Posterior vena cava (tissue), 2 donors: ENCODE measurements at regions not wholly inside any gene's neighbourhood (a gene's known extent, or its start where the extent isn't known, plus 50 kb on each side); places are given as distances from the start of the nearest gene placed in this dataset.
"Not testable (repeated sequence)": the region's sequence is repeated elsewhere in the genome, so short reads cannot be mapped to it uniquely, and the experiment has no call there.

Experiments used
- DNase-seq: peaks from one replicate; pipeline ENCODE4 v3.0.0-alpha.2; 2020; ENCODE audit warnings: low spot score
- intact Hi-C, 2 donors: fragments of 100-400 bp; cut with DNase I; formaldehyde crosslinking; loops; one replicate each; pipeline versions ENCODE4 v1.14.1 to v1.14.2; 2022 to 2023
- donor health status: DM: yes; HTN: yes; CAD: no.
- donor health status: DM: yes; HTN: yes; CAD: no.

- intact Hi-C loops, result no loop called here
- no peak for DNase-seq
Measured at GRCh38 chr4:107562316-107562715, 157.7 kb downstream of the PAPSS1 start.

- no peak for DNase-seq
Measured at GRCh38 chr4:107561481-107561880, 158.6 kb downstream of the PAPSS1 start.

GRCh38 chr4:107559653-107560052, 160.4 kb downstream of the PAPSS1 start:
- intact Hi-C loops, result no loop called here
- no peak for DNase-seq

More at GRCh38 chr4:107561481-107561880, 158.6 kb downstream of the PAPSS1 start:
- intact Hi-C loops, result no loop called here

GRCh38 chr4:107552306-107552705, 167.7 kb downstream of the PAPSS1 start:
- no peak for DNase-seq
- intact Hi-C loops, result no loop called here

- no peak for DNase-seq
- intact Hi-C loops, result no loop called here
Measured at GRCh38 chr4:107548211-107548905, 171.7 kb downstream of the PAPSS1 start.

GRCh38 chr4:107546638-107547037, 173.4 kb downstream of the PAPSS1 start:
- intact Hi-C loops, result no loop called here
- no peak for DNase-seq

GRCh38 chr4:107541511-107541910, 178.5 kb downstream of the PAPSS1 start:
- no peak for DNase-seq
- intact Hi-C loops, result no loop called here

- no peak for DNase-seq
- intact Hi-C loops, result no loop called here
Measured at GRCh38 chr4:107531927-107532326, 188.1 kb downstream of the PAPSS1 start.

GRCh38 chr4:107520368-107520767, 199.7 kb downstream of the PAPSS1 start:
- DNase-seq, result no peak
- intact Hi-C loops, result no loop called here

- DNase-seq, result no peak
- intact Hi-C loops, result no loop called here
Measured at GRCh38 chr4:107519053-107519452, 201.0 kb downstream of the PAPSS1 start.

- intact Hi-C loops, result no loop called here
- DNase-seq, result no peak
Measured at GRCh38 chr4:107518076-107518475, 202.0 kb downstream of the PAPSS1 start.

GRCh38 chr4:107512549-107512948, 207.5 kb downstream of the PAPSS1 start:
- intact Hi-C loops, result no loop called here
- DNase-seq, result no peak

- intact Hi-C loops, result no loop called here
- no peak for DNase-seq
Measured at GRCh38 chr4:107509615-107510014, 210.4 kb downstream of the PAPSS1 start.

GRCh38 chr4:107500551-107500950, 219.5 kb downstream of the PAPSS1 start:
- intact Hi-C loops, result no loop called here
- DNase-seq, result no peak

GRCh38 chr4:107497054-107497453, 223.0 kb downstream of the PAPSS1 start:
- no peak for DNase-seq
- intact Hi-C loops, result no loop called here

- no peak for DNase-seq
Measured at GRCh38 chr4:107492566-107492965, 227.5 kb downstream of the PAPSS1 start.

GRCh38 chr4:107490116-107490515, 229.9 kb downstream of the PAPSS1 start:
- intact Hi-C loops, result no loop called here
- no peak for DNase-seq

More at GRCh38 chr4:107492566-107492965, 227.5 kb downstream of the PAPSS1 start:
- intact Hi-C loops, result no loop called here

- intact Hi-C loops, DNase-seq: not testable (repeated sequence)
Measured at GRCh38 chr4:107483621-107484020, 236.4 kb downstream of the PAPSS1 start.

GRCh38 chr4:107482546-107482945, 237.5 kb downstream of the PAPSS1 start:
- DNase-seq, result no peak
- intact Hi-C loops, result no loop called here

GRCh38 chr4:107478327-107478980, 241.6 kb downstream of the PAPSS1 start:
- intact Hi-C loops, result no loop called here

GRCh38 chr4:107473126-107473525, 246.9 kb downstream of the PAPSS1 start:
- intact Hi-C loops, result no loop called here
- no peak for DNase-seq

More at GRCh38 chr4:107478327-107478980, 241.6 kb downstream of the PAPSS1 start:
- no peak for DNase-seq
